LNCAP (cell line): ENCODE measurements at regions not wholly inside any gene's neighbourhood (a gene's known extent, or its start where the extent isn't known, plus 50 kb on each side); places are given as distances from the start of the nearest gene placed in this dataset.

ENCODE experiments used
- CTCF ChIP-seq: fragments of 450-650 bp; IDR thresholded peaks from 2 replicates; pipeline ENCODE4 v1.5.1; 2017; ENCODE audit warnings: mild to moderate bottlenecking

- TF ChIP-seq CTCF, result no peak
Observed at GRCh38 chr2:146954544-146954943, 890.3 kb upstream of the ACVR2A start.

- TF ChIP-seq CTCF, result no peak
Observed at GRCh38 chr2:146952696-146953095, 892.1 kb upstream of the ACVR2A start.

GRCh38 chr2:146950911-146951310 is 893.9 kb upstream of the ACVR2A start:
- no peak for TF ChIP-seq CTCF

GRCh38 chr2:146950361-146950760 is 894.5 kb upstream of the ACVR2A start:
- TF ChIP-seq CTCF, result no peak

- TF ChIP-seq CTCF, result no peak
Observed at GRCh38 chr2:146949400-146949799, 895.4 kb upstream of the ACVR2A start.

GRCh38 chr2:146944601-146945000 is 900.2 kb upstream of the ACVR2A start:
- TF ChIP-seq CTCF, result no peak

GRCh38 chr2:146939991-146940685 is 904.7 kb upstream of the ACVR2A start:
- TF ChIP-seq CTCF, result no peak

GRCh38 chr2:146934921-146935320 is 909.9 kb upstream of the ACVR2A start:
- TF ChIP-seq CTCF, result no peak
